Spleen (tissue), 7 donors: ENCODE measurements at regions not wholly inside any gene's neighbourhood (a gene's known extent, or its start where the extent isn't known, plus 50 kb on each side); places are given as distances from the start of the nearest gene placed in this dataset.

Source experiments
- POLR2A ChIP-seq, 3 donors: fragments of 450-650 bp; IDR thresholded peaks; one replicate each; pipeline ENCODE4 v1.5.1; 2017; ENCODE audit warnings: antibody characterized with exemption in 3 of 3, mild to moderate bottlenecking in 1 of 3
- TF ChIP-seq, protein P1 (sequence below), 11 experiments: fragments of 200-600 bp in 7 of 11; fragments of 450-650 bp in 4 of 11; sonication (generic) in 4 of 11; IDR thresholded peaks in 8 of 11; conservative IDR thresholded peaks in 3 of 11; 1 replicate in 7 of 11; 2 replicates in 4 of 11; pipeline versions ENCODE4 v1.4.0 to v1.8.0; 2016 to 2021; ENCODE audit warnings: antibody characterized with exemption in 11 of 11, inconsistent platforms in 4 of 11, mild to moderate bottlenecking in 1 of 11
- donor health status: DM: no; HTN: no; CAD: no; lungs with moderate emphysema.
- donor health status: DM: no; HTN: no; CAD: no.
- donor health status: DM: no; HTN: no; CAD: no.

DNA sequence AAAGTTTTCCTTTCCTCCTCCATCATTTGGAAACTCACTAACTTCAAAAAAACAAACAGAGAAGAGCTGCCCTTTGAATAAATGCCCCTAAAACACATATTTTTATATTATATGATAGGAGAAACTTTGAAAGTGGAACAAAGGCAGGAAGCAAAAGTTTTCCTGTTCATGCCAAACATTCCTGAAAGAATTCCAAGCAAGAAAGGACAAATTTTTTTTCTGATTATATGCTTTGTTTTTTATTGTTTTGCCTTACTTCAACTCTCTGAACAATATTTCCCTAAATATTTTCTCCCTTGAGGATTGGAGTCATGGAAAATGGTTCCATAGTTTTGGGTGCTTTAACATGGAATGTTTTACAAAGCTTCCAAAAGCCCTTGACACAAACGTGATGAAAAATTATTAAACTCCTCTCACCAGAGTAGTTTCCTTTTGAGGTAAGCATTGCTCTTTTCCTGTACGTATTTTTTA, 638.5 kb upstream of the CAMK1G start:
- TF ChIP-seq, protein P1, sequence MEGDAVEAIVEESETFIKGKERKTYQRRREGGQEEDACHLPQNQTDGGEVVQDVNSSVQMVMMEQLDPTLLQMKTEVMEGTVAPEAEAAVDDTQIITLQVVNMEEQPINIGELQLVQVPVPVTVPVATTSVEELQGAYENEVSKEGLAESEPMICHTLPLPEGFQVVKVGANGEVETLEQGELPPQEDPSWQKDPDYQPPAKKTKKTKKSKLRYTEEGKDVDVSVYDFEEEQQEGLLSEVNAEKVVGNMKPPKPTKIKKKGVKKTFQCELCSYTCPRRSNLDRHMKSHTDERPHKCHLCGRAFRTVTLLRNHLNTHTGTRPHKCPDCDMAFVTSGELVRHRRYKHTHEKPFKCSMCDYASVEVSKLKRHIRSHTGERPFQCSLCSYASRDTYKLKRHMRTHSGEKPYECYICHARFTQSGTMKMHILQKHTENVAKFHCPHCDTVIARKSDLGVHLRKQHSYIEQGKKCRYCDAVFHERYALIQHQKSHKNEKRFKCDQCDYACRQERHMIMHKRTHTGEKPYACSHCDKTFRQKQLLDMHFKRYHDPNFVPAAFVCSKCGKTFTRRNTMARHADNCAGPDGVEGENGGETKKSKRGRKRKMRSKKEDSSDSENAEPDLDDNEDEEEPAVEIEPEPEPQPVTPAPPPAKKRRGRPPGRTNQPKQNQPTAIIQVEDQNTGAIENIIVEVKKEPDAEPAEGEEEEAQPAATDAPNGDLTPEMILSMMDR (IDR thresholded peaks at IDR 0.05 in 8 of 11, conservative IDR thresholded peaks at IDR 0.05 in 3 of 11): no peak
- TF ChIP-seq POLR2A (IDR thresholded peaks at IDR 0.05): no peak
